ENCODE measurements at regions not wholly inside any gene's neighbourhood (a gene's known extent, or its start where the extent isn't known, plus 50 kb on each side); places are given as distances from the start of the nearest gene placed in this dataset.

DNA sequence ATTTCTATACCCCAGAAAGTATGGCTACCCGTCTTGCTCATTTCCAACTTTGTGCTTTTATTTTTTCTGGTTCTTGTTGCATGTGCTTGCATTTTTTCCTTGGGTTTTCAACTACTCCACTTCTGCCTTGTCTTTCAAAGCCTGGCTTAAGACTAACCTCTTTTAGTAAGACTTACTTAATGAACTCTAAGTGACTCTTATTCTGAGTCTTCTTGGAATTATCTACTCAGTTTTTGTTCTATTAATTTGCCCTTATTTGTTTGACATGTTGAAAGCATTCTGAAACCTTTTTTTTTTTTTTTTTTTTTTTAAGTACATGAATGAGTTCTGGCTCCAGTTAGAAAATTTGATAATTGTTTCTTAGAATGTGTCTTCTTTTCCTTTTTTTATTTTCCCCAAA, 74.8 kb downstream of the SLIT2 start:
- TF ChIP-seq YY1 (IDR thresholded peaks at IDR 0.05; ENCODE audit: insufficient read depth, insufficient read length), result no peak
- no peak for TF ChIP-seq ZNF274 (IDR thresholded peaks at IDR 0.05; ENCODE audit: low read depth, low read length)
- TF ChIP-seq SUZ12 (IDR thresholded peaks at IDR 0.05; ENCODE audit: extremely low read depth, insufficient read depth, insufficient read length), result no peak
